ENCODE measurements at regions not wholly inside any gene's neighbourhood (a gene's known extent, or its start where the extent isn't known, plus 50 kb on each side); places are given as distances from the start of the nearest gene placed in this dataset.

DNA sequence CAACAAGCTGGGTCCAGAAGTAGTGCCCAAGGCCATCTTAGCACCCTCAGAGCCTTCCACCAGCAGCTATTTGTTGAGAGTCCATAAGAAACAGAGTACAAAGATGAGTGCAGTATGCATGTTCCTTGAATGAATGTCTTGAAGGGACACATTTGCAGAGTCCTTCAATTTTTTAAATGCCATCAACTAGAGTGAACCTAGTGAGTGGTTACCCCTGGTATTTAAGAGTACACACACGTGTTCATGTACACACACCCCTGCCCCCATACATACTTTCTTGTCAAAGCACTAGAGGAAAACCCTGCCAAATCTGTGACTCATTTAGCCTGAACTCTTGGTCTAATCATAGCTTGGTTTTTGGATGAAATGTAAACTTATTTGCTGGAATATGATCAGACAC lies 84.5 kb upstream of the GALNT15 start:
- H3K9ac ChIP-seq (ENCODE audit: low read length in 3 of 3): no peak overlapping the region
- H3K27me3 ChIP-seq (ENCODE audit: control insufficient read depth, insufficient read depth, low read length): no peaks in the 10 kb centered on the region
- H3K4me3 ChIP-seq (ENCODE audit: low read length in 3 of 3): no peak overlapping the region
- H3K9me3 ChIP-seq (ENCODE audit: control insufficient read depth in 2 of 3, insufficient read depth in 1 of 3, low read length in 3 of 3): no peaks in the 10 kb centered on the region
- H3K27ac ChIP-seq (ENCODE audit: low read depth in 2 of 2, low read length in 2 of 2): no peak overlapping the region
- no peak for TF ChIP-seq CTCF (IDR thresholded peaks at IDR 0.05; ENCODE audit: borderline replicate concordance, extremely low read depth, insufficient read depth)
- H3K4me1 ChIP-seq (ENCODE audit: control insufficient read depth in 2 of 3, insufficient read depth in 2 of 3, low read depth in 1 of 3, low read length in 3 of 3): no peaks in the 10 kb centered on the region
- intact Hi-C loops (cut with DNase I): no loop called here
- H3K36me3 ChIP-seq (ENCODE audit: control insufficient read depth in 2 of 3, insufficient read depth in 3 of 3, low read length in 3 of 3): no peaks in the 10 kb centered on the region
- DNase-seq (no peak), FAIRE-seq (no peak)

DNA sequence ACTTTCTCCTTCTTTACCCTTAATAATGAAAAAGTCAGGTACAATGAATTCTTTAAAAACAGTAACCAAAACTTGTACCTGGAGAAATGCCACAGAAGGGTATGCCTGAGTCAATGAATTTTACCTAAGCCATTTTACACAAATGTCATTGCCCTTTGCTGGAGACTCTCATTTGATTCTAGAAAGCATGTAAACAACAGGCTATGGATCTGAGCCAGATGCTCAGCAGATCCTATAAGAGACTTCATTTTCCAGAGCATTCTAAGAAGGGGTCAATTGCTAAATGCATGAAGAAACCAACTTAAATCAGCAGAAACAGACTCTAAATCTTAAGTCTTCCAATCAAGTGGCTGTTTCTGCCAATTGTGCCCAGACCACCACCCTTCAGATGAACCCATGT lies 83.8 kb upstream of the GALNT15 start:
- no peak for FAIRE-seq

GRCh38 chr3:16092923-16093322 lies 81.6 kb upstream of the GALNT15 start:
- Histone ChIP-seq H3K9me3 (ENCODE audit: control insufficient read depth in 2 of 3, insufficient read depth in 1 of 3, low read length in 3 of 3) (no peaks in the 10 kb centered on the region), H3K27me3 (ENCODE audit: control insufficient read depth, insufficient read depth, low read length) (no peaks in the 10 kb centered on the region), H3K4me1 (ENCODE audit: control insufficient read depth in 2 of 3, insufficient read depth in 2 of 3, low read depth in 1 of 3, low read length in 3 of 3) (no peaks in the 10 kb centered on the region), H3K4me3 (ENCODE audit: low read length in 3 of 3) (no peak overlapping the region), H3K9ac (ENCODE audit: low read length in 3 of 3) (no peak overlapping the region), H3K36me3 (ENCODE audit: control insufficient read depth in 2 of 3, insufficient read depth in 3 of 3, low read length in 3 of 3) (no peaks in the 10 kb centered on the region), H3K27ac (ENCODE audit: low read depth in 2 of 2, low read length in 2 of 2) (no peak overlapping the region)
- DNase-seq (no peak), FAIRE-seq (no peak)
- intact Hi-C loops (cut with DNase I): no loop called here
- TF ChIP-seq CTCF (IDR thresholded peaks at IDR 0.05; ENCODE audit: borderline replicate concordance, extremely low read depth, insufficient read depth): no peak

More for the DNA sequence above, 83.8 kb upstream of the GALNT15 start:
- DNase-seq: no peak
- Histone ChIP-seq H3K4me3 (ENCODE audit: low read length in 3 of 3) (no peak overlapping the region), H3K27ac (ENCODE audit: low read depth in 2 of 2, low read length in 2 of 2) (no peak overlapping the region), H3K36me3 (ENCODE audit: control insufficient read depth in 2 of 3, insufficient read depth in 3 of 3, low read length in 3 of 3) (no peaks in the 10 kb centered on the region), H3K4me1 (ENCODE audit: control insufficient read depth in 2 of 3, insufficient read depth in 2 of 3, low read depth in 1 of 3, low read length in 3 of 3) (no peaks in the 10 kb centered on the region), H3K9ac (ENCODE audit: low read length in 3 of 3) (no peak overlapping the region), H3K9me3 (ENCODE audit: control insufficient read depth in 2 of 3, insufficient read depth in 1 of 3, low read length in 3 of 3) (no peaks in the 10 kb centered on the region), H3K27me3 (ENCODE audit: control insufficient read depth, insufficient read depth, low read length) (no peaks in the 10 kb centered on the region)
- no peak for TF ChIP-seq CTCF (IDR thresholded peaks at IDR 0.05; ENCODE audit: borderline replicate concordance, extremely low read depth, insufficient read depth)
- intact Hi-C loops (cut with DNase I): no loop called here

All from kidney (tissue), 13 donors.